A673 (cell line): ENCODE measurements at regions not wholly inside any gene's neighbourhood (a gene's known extent, or its start where the extent isn't known, plus 50 kb on each side); places are given as distances from the start of the nearest gene placed in this dataset.

ENCODE experiments used
- BruUV-seq: library from RNA; stranded (reverse); fragments of 400-500 nt; replicated peaks from 2 replicates; lab custom pipeline; 2021; lab: Mats Ljungman, UMichigan
- CTCF ChIA-PET: fragments of 300-600 bp; sonication (Branson Sonifier 250); formaldehyde crosslinking; loops from one replicate; lab custom pipeline; 2022; ENCODE audit warnings: antibody characterized with exemption; lab: Charles Lee
- POLR2A ChIA-PET: fragments of 300-600 bp; sonication (Branson Sonifier 250); formaldehyde crosslinking; loops from one replicate; lab custom pipeline; 2022; ENCODE audit warnings: antibody characterized with exemption; ENCODE audit not compliant: low non-redundant PET; lab: Charles Lee
- DNase-seq: peaks from one replicate; pipeline ENCODE4 v3.0.0-alpha.2; 2015; ENCODE audit warnings: low spot score
- H3K27ac ChIP-seq: fragments of 200-600 bp; sonication (generic); 2 replicates; pipeline ENCODE4 v1.5.1; 2016; ENCODE audit warnings: mixed run types, low read depth, mild to moderate bottlenecking, mixed read lengths, antibody characterized with exemption, low read length; ENCODE audit not compliant: poor library complexity, severe bottlenecking
- H3K27me3 ChIP-seq: fragments of 200-600 bp; sonication (generic); replicated peaks from 2 replicates; pipeline ENCODE4 v1.6.1; 2017; ENCODE audit warnings: mixed run types, low read depth, mild to moderate bottlenecking, mixed read lengths, antibody characterized with exemption, low read length; ENCODE audit not compliant: insufficient read depth, poor library complexity
- H3K36me3 ChIP-seq: fragments of 200-600 bp; sonication (generic); 2 replicates; pipeline ENCODE4 v1.6.1; 2016; ENCODE audit warnings: mixed run types, mild to moderate bottlenecking, mixed read lengths, antibody characterized with exemption, low read length; ENCODE audit not compliant: insufficient read depth, poor library complexity, severe bottlenecking
- H3K4me1 ChIP-seq: fragments of 200-600 bp; sonication (generic); 2 replicates; pipeline ENCODE4 v1.6.1; 2017; ENCODE audit warnings: mixed run types, mild to moderate bottlenecking, mixed read lengths, antibody characterized with exemption, low read length; ENCODE audit not compliant: insufficient read depth, poor library complexity, severe bottlenecking
- H3K4me3 ChIP-seq: fragments of 200-600 bp; sonication (generic); 2 replicates; pipeline ENCODE4 v1.5.1; 2016; ENCODE audit warnings: low read depth, mixed run types, mild to moderate bottlenecking, mixed read lengths, low read length; ENCODE audit not compliant: poor library complexity, severe bottlenecking
- H3K9me3 ChIP-seq: fragments of 200-600 bp; sonication (generic); 2 replicates; pipeline ENCODE4 v1.6.1; 2016; ENCODE audit warnings: mixed run types, low read depth, mild to moderate bottlenecking, mixed read lengths, antibody characterized with exemption, low read length; ENCODE audit not compliant: poor library complexity, severe bottlenecking
- EZH2 ChIP-seq: fragments of 200-600 bp; sonication (generic); IDR thresholded peaks from 2 replicates; pipeline ENCODE4 v1.6.1; 2017; ENCODE audit warnings: borderline replicate concordance, low read depth, mild to moderate bottlenecking, mixed read lengths, antibody characterized with exemption, low read length; ENCODE audit not compliant: poor library complexity, severe bottlenecking
- intact Hi-C: fragments of 100-400 bp; cut with micrococcal nuclease; formaldehyde crosslinking; loops from one replicate; pipeline ENCODE4 v1.10.0; 2022; ENCODE audit not compliant: unreplicated experiment
- TF ChIP-seq, protein P1 (sequence below): fragments of 300-800, 200-600 bp; sonication (generic); conservative IDR thresholded peaks from 2 replicates; pipeline ENCODE4 v1.5.1; 2017; ENCODE audit warnings: low read depth, mild to moderate bottlenecking, antibody characterized with exemption, low read length, moderate library complexity, mixed read lengths

DNA sequence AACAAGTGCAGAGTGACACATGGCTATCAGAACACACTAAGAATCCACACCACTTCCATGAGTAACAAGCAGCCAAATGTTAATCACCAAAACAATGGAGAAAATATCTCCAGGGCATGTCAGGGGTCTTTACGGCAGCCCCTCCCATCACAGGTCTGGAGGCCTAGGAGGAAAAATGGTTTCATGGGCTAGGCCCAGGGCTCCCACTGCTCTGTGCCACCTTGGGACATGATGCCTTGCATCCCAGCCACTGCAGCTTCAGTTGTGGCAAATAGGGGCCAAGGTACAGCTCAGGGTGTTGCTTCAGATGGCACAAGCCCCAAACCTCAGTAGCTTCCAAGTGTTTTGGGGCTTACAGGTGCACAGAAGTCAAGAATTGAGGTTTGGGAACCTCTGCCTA lies 66.6 kb downstream of the NEURL3 start:
- no peak overlapping the region for H3K4me3 ChIP-seq
- no peak for TF ChIP-seq EZH2
- TF ChIP-seq, protein P1, sequence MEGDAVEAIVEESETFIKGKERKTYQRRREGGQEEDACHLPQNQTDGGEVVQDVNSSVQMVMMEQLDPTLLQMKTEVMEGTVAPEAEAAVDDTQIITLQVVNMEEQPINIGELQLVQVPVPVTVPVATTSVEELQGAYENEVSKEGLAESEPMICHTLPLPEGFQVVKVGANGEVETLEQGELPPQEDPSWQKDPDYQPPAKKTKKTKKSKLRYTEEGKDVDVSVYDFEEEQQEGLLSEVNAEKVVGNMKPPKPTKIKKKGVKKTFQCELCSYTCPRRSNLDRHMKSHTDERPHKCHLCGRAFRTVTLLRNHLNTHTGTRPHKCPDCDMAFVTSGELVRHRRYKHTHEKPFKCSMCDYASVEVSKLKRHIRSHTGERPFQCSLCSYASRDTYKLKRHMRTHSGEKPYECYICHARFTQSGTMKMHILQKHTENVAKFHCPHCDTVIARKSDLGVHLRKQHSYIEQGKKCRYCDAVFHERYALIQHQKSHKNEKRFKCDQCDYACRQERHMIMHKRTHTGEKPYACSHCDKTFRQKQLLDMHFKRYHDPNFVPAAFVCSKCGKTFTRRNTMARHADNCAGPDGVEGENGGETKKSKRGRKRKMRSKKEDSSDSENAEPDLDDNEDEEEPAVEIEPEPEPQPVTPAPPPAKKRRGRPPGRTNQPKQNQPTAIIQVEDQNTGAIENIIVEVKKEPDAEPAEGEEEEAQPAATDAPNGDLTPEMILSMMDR: no peak
- no peak overlapping the region for H3K27ac ChIP-seq
- no peak for DNase-seq
- no peaks in the 10 kb centered on the region for H3K9me3 ChIP-seq
- H3K4me1 ChIP-seq: no peaks in the 10 kb centered on the region
- BruUV-seq: no TSS peak
- no peaks in the 10 kb centered on the region for H3K36me3 ChIP-seq
- no peaks in the 10 kb centered on the region for H3K27me3 ChIP-seq
- ChIA-PET POLR2A (no interaction called here), CTCF (no interaction called here)
- intact Hi-C loops: no loop called here

DNA sequence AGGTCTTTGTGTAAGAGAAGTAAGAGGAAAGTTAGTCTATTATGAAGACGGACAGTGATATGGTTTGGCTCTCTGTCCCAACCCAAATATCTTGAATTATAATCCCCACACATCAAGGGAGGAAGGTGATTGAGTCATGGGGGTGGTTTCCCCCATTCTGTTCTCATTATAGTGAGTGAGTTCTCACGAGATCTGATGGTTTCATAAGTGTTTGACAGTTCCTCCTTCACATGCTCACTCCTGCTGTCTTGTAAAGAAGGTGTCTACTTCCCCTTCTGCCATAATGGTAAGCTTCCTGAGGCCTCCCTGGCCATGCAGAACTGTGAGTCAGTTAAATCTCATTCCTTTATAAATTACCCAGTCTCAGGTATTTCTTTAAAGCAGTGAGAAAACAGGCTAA lies 67.6 kb downstream of the NEURL3 start:
- CTCF ChIA-PET: no interaction called here
- no peaks in the 10 kb centered on the region for H3K36me3 ChIP-seq
- TF ChIP-seq, protein P1: no peak
- TF ChIP-seq EZH2: no peak
- intact Hi-C loops: no loop called here
- BruUV-seq: no TSS peak
- H3K4me3 ChIP-seq: no peak overlapping the region
- no peaks in the 10 kb centered on the region for H3K4me1 ChIP-seq
- H3K9me3 ChIP-seq: no peaks in the 10 kb centered on the region
- POLR2A ChIA-PET: no interaction called here
- no peaks in the 10 kb centered on the region for H3K27me3 ChIP-seq
- no peak for DNase-seq
- no peak overlapping the region for H3K27ac ChIP-seq

DNA sequence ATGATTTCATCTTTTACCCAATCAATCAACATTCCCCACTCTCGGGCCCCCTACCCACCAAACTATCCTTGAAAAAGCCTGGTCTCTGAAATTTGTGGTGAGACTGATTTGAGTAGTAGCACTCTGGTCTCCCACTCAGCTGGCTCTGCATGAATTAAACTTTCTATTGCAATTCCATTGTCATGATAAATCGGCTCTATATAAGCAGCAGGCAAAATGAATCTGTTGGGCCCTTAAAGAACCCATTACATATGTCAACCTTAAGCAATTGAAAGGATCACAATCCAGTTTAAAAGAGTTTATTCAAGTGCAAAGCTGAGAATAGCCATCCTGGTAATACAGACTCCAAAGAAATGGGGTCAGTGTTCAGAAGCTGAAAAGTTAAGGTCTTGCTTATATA lies 68.2 kb downstream of the NEURL3 start:
- H3K4me3 ChIP-seq: no peak overlapping the region
- intact Hi-C loops: no loop called here
- no TSS peak for BruUV-seq
- no peak for DNase-seq
- POLR2A ChIA-PET: no interaction called here
- H3K4me1 ChIP-seq: no peaks in the 10 kb centered on the region
- CTCF ChIA-PET: interaction anchor here (0.6 kb wide), 1 partner anchor 55 kb away, joined by 3 read pairs; no protein-coding TSS in a partner anchor
- H3K27me3 ChIP-seq: no peaks in the 10 kb centered on the region
- TF ChIP-seq, protein P1: no peak
- TF ChIP-seq EZH2: no peak
- no peaks in the 10 kb centered on the region for H3K36me3 ChIP-seq
- H3K27ac ChIP-seq: no peak overlapping the region
- H3K9me3 ChIP-seq: no peaks in the 10 kb centered on the region
